NCI-H2196 treated with DMSO at 0.1 percent for 48 hours (cell line): ENCODE measurements at regions not wholly inside any gene's neighbourhood (a gene's known extent, or its start where the extent isn't known, plus 50 kb on each side); places are given as distances from the start of the nearest gene placed in this dataset.

ENCODE experiments used
- DNase-seq: peaks from one replicate; lab custom pipeline; 2025; ENCODE audit not compliant: unreplicated experiment; lab: John Stamatoyannopoulos, UW

- DNase-seq: no peak
Observed at GRCh38 chr15:73001840-73002239, 50.4 kb upstream of the NEO1 start.

- DNase-seq: no peak
Observed at GRCh38 chr15:73000293-73000692, 52.0 kb upstream of the NEO1 start.

- DNase-seq: no peak
Observed at GRCh38 chr15:72999586-72999985, 52.7 kb upstream of the NEO1 start.

GRCh38 chr15:72998681-72999466 is 53.4 kb upstream of the NEO1 start:
- DNase-seq: no peak

- no peak for DNase-seq
Observed at GRCh38 chr15:72998226-72998625, 54.0 kb upstream of the NEO1 start.

GRCh38 chr15:72995849-72996248 is 56.4 kb upstream of the NEO1 start:
- no peak for DNase-seq

GRCh38 chr15:72994534-72995177 is 57.6 kb upstream of the NEO1 start:
- no peak for DNase-seq

GRCh38 chr15:72992841-72993252 is 59.4 kb upstream of the NEO1 start:
- DNase-seq: no peak

- DNase-seq: no peak
Observed at GRCh38 chr15:72991026-72991425, 61.2 kb upstream of the NEO1 start.

GRCh38 chr15:72983801-72984545 is 68.3 kb upstream of the NEO1 start:
- DNase-seq: no peak

- no peak for DNase-seq
Observed at GRCh38 chr15:72982714-72983113, 69.5 kb upstream of the NEO1 start.

- DNase-seq: no peak
Observed at GRCh38 chr15:72980661-72981060, 71.6 kb upstream of the NEO1 start.

- DNase-seq: no peak
Observed at GRCh38 chr15:72979791-72980190, 72.5 kb upstream of the NEO1 start.

- no peak for DNase-seq
Observed at GRCh38 chr15:72979308-72979707, 73.0 kb upstream of the NEO1 start.

- DNase-seq: no peak
Observed at GRCh38 chr15:72978223-72978622, 74.0 kb upstream of the NEO1 start.

- no peak for DNase-seq
Observed at GRCh38 chr15:72972362-72972761, 79.9 kb upstream of the NEO1 start.

GRCh38 chr15:72971766-72972165 is 80.5 kb upstream of the NEO1 start:
- DNase-seq: no peak

GRCh38 chr15:72970933-72971760 is 81.1 kb upstream of the NEO1 start:
- no peak for DNase-seq

- no peak for DNase-seq
Observed at GRCh38 chr15:72968531-72968922, 83.7 kb upstream of the NEO1 start.

- DNase-seq: no peak
Observed at GRCh38 chr15:72967811-72968530, 84.3 kb upstream of the NEO1 start.
